GM23248 (cell line): ENCODE measurements at regions not wholly inside any gene's neighbourhood (a gene's known extent, or its start where the extent isn't known, plus 50 kb on each side); places are given as distances from the start of the nearest gene placed in this dataset.
A peak's percentile ranks its signal among the peaks of the same experiment; 100 is the strongest.

Experiments used
- DNase-seq: peaks from one replicate; pipeline ENCODE4 v3.0.0-alpha.2; 2015
- H2AFZ ChIP-seq: fragments of 200-600 bp; sonication (generic); 2 replicates; pipeline ENCODE4 v1.6.1; 2016; ENCODE audit warnings: antibody characterized with exemption
- H3F3A ChIP-seq: fragments of 200-600 bp; sonication (generic); 2 replicates; pipeline ENCODE4 v1.6.1; 2016; ENCODE audit warnings: mild to moderate bottlenecking, antibody characterized with exemption, mixed run types; ENCODE audit not compliant: insufficient read depth
- H3K27ac ChIP-seq: fragments of 200-600 bp; sonication (generic); 2 replicates; pipeline ENCODE4 v1.5.1; 2016; ENCODE audit warnings: mild to moderate bottlenecking
- H3K27me3 ChIP-seq: fragments of 200-600 bp; sonication (generic); replicated peaks from 2 replicates; pipeline ENCODE4 v1.6.1; 2016; ENCODE audit warnings: mild to moderate bottlenecking; ENCODE audit not compliant: insufficient read depth
- H3K36me3 ChIP-seq: fragments of 200-600 bp; sonication (generic); 2 replicates; pipeline ENCODE4 v1.6.1; 2016; ENCODE audit warnings: low read depth, mild to moderate bottlenecking
- H3K4me1 ChIP-seq: fragments of 200-600 bp; sonication (generic); 2 replicates; pipeline ENCODE4 v1.6.1; 2016; ENCODE audit warnings: mild to moderate bottlenecking; ENCODE audit not compliant: insufficient read depth
- H3K4me2 ChIP-seq: fragments of 200-600 bp; sonication (generic); one replicate; pipeline ENCODE4 v1.6.1; 2016; ENCODE audit warnings: mild to moderate bottlenecking; ENCODE audit not compliant: unreplicated experiment
- H3K4me3 ChIP-seq: fragments of 200-600 bp; sonication (generic); 2 replicates; pipeline ENCODE4 v1.5.1; 2016; ENCODE audit warnings: mild to moderate bottlenecking
- H3K79me2 ChIP-seq: fragments of 200-600 bp; sonication (generic); 2 replicates; pipeline ENCODE4 v1.6.1; 2016; ENCODE audit warnings: mild to moderate bottlenecking; ENCODE audit not compliant: insufficient read depth
- H3K9ac ChIP-seq: fragments of 200-600 bp; sonication (generic); 2 replicates; pipeline ENCODE4 v1.6.1; 2016; ENCODE audit warnings: mild to moderate bottlenecking
- H3K9me2 ChIP-seq: fragments of 200-600 bp; sonication (generic); 2 replicates; pipeline ENCODE4 v1.6.1; 2016; ENCODE audit warnings: mixed run types, mild to moderate bottlenecking, moderate library complexity; ENCODE audit not compliant: insufficient read depth
- H3K9me3 ChIP-seq: fragments of 200-600 bp; sonication (generic); one replicate; pipeline ENCODE4 v1.6.1; 2017; ENCODE audit warnings: low read depth
- H4K20me1 ChIP-seq: fragments of 200-600 bp; sonication (generic); 2 replicates; pipeline ENCODE4 v1.6.0; 2016; ENCODE audit not compliant: insufficient read depth
- EZH2 ChIP-seq: fragments of 200-600 bp; sonication (generic); IDR thresholded peaks from 2 replicates; pipeline ENCODE4 v1.6.1; 2018; ENCODE audit warnings: antibody characterized with exemption, mild to moderate bottlenecking; ENCODE audit not compliant: insufficient read depth, poor library complexity, severe bottlenecking
- EZH2phosphoT487 ChIP-seq: fragments of 200-600 bp; sonication (generic); IDR thresholded peaks from 2 replicates; pipeline ENCODE4 v1.6.1; 2018; ENCODE audit warnings: antibody characterized with exemption, moderate library complexity, mild to moderate bottlenecking, low read depth; ENCODE audit not compliant: insufficient read depth
- whole genome bisulfite sequencing, 2 experiments: methylation state at CpG; one replicate each; pipeline ENCODE4 v1.1.6; 2015 to 2017; ENCODE audit warnings: low lambda C conversion rate in 2 of 2, low coverage in 1 of 2; ENCODE audit errors: missing lambda C conversion rate in 2 of 2; 5-methylcytosine and 5-hydroxymethylcytosine counted together
- in situ Hi-C: fragments of 300-500 bp; cut with MboI; formaldehyde crosslinking; loops from 2 replicates; pipeline ENCODE4 v1.15.0; 2020

- no peaks in the 10 kb centered on the region for H3K27me3 ChIP-seq
- TF ChIP-seq EZH2phosphoT487, result no peak
- no peak for TF ChIP-seq EZH2
- in situ Hi-C loops, result no loop called here
Measured at GRCh38 chr2:144159240-144159639, 360.7 kb downstream of the ZEB2 start.

GRCh38 chr2:144158096-144158495, 361.8 kb downstream of the ZEB2 start:
- WGBS, 2 experiments, result 92 to 93% methylated on average over 2 of the region's 2 CpGs
- Histone ChIP-seq H3K4me2 (no peak overlapping the region), H3K9me2 (no peaks in the 10 kb centered on the region), H3F3A (peaks cover 11% of the 10 kb centered on the region; the same call in 1 of the 2 replicates), H3K4me1 (no peaks in the 10 kb centered on the region), H2AFZ (no peak overlapping the region), H3K27me3 (no peaks in the 10 kb centered on the region), H3K79me2 (no peaks in the 10 kb centered on the region), H3K27ac (no peak overlapping the region), H3K9ac (no peak overlapping the region), H3K36me3 (no peaks in the 10 kb centered on the region), H3K9me3 (no peaks in the 10 kb centered on the region), H3K4me3 (no peak overlapping the region), H4K20me1 (no peaks in the 10 kb centered on the region)
- in situ Hi-C loops, result no loop called here
- DNase-seq, result no peak
- TF ChIP-seq EZH2phosphoT487 (no peak), EZH2 (no peak)

More at GRCh38 chr2:144159240-144159639, 360.7 kb downstream of the ZEB2 start:
- DNase-seq, result no peak
- Histone ChIP-seq H3K79me2 (no peaks in the 10 kb centered on the region), H3K4me3 (no peak overlapping the region), H3K9me3 (no peaks in the 10 kb centered on the region), H3K9me2 (no peaks in the 10 kb centered on the region), H3K9ac (no peak overlapping the region), H2AFZ (no peak overlapping the region), H3K36me3 (no peaks in the 10 kb centered on the region), H3K4me1 (no peaks in the 10 kb centered on the region), H3F3A (peaks cover under 1% of the 10 kb centered on the region; the same call in 1 of the 2 replicates), H3K27ac (no peak overlapping the region), H3K4me2 (no peak overlapping the region), H4K20me1 (no peaks in the 10 kb centered on the region)
- WGBS, 2 experiments, result 92 to 94% methylated on average over 4 of the region's 4 CpGs

GRCh38 chr2:144156736-144157640, 362.9 kb downstream of the ZEB2 start:
- in situ Hi-C loops, result no loop called here
- Histone ChIP-seq H3K36me3 (no peaks in the 10 kb centered on the region), H3K27me3 (no peaks in the 10 kb centered on the region), H3K4me2 (no peak overlapping the region), H3K79me2 (no peaks in the 10 kb centered on the region), H3F3A (peaks cover 21% of the 10 kb centered on the region; the same call in 1 of the 2 replicates), H3K4me1 (peaks cover 11% of the 10 kb centered on the region; the same call in 1 of the 2 replicates), H2AFZ (no peak overlapping the region), H3K9me3 (no peaks in the 10 kb centered on the region), H4K20me1 (no peaks in the 10 kb centered on the region), H3K9ac (no peak overlapping the region), H3K27ac (no peak overlapping the region), H3K4me3 (no peak overlapping the region), H3K9me2 (no peaks in the 10 kb centered on the region)
- 90 to 94% methylated on average over 6 of the region's 6 CpGs for WGBS, 2 experiments
- DNase-seq, result no peak
- TF ChIP-seq EZH2phosphoT487 (no peak), EZH2 (no peak)

GRCh38 chr2:144154205-144154604, 365.7 kb downstream of the ZEB2 start:
- in situ Hi-C loops, result no loop called here
- Histone ChIP-seq H2AFZ (no peak overlapping the region), H3K4me2 (no peak overlapping the region), H3K9me3 (no peaks in the 10 kb centered on the region), H3K79me2 (no peaks in the 10 kb centered on the region), H3F3A (peaks cover 22% of the 10 kb centered on the region; the same call in 1 of the 2 replicates), H3K4me1 (peaks cover 11% of the 10 kb centered on the region; the same call in 1 of the 2 replicates), H3K36me3 (no peaks in the 10 kb centered on the region), H4K20me1 (no peaks in the 10 kb centered on the region), H3K27ac (no peak overlapping the region), H3K9ac (no peak overlapping the region), H3K27me3 (no peaks in the 10 kb centered on the region), H3K9me2 (no peaks in the 10 kb centered on the region), H3K4me3 (no peak overlapping the region)
- TF ChIP-seq EZH2phosphoT487 (no peak), EZH2 (no peak)
- WGBS, 2 experiments, result 79 to 85% methylated on average over 2 of the region's 2 CpGs
- peak; percentile 10 for DNase-seq
